ENCODE measurements at regions not wholly inside any gene's neighbourhood (a gene's known extent, or its start where the extent isn't known, plus 50 kb on each side); places are given as distances from the start of the nearest gene placed in this dataset.

GRCh38 chr20:10747019-10747418 lies 73.2 kb upstream of the JAG1 start:
- Histone ChIP-seq H3K27me3 (ENCODE audit: control insufficient read depth, insufficient read depth, low read length) (no peaks in the 10 kb centered on the region), H3K4me3 (ENCODE audit: low read depth, low read length) (no peak overlapping the region)
- no peak for DNase-seq (ENCODE audit: low read depth)

GRCh38 chr20:10749084-10749483 lies 75.3 kb upstream of the JAG1 start:
- DNase-seq (ENCODE audit: low read depth) = no peak
- Histone ChIP-seq H3K4me3 (ENCODE audit: low read depth, low read length) (no peak overlapping the region), H3K36me3 (ENCODE audit: control insufficient read depth, insufficient read depth, low read length) (no peaks in the 10 kb centered on the region), H3K27me3 (ENCODE audit: control insufficient read depth, insufficient read depth, low read length) (no peaks in the 10 kb centered on the region)
- TF ChIP-seq CTCF (IDR thresholded peaks at IDR 0.05; ENCODE audit: insufficient read depth, low read length, poor library complexity, severe bottlenecking) = no peak

More at GRCh38 chr20:10747019-10747418, 73.2 kb upstream of the JAG1 start:
- TF ChIP-seq CTCF (IDR thresholded peaks at IDR 0.05; ENCODE audit: insufficient read depth, low read length, poor library complexity, severe bottlenecking) = no peak
- no peaks in the 10 kb centered on the region for H3K36me3 ChIP-seq (ENCODE audit: control insufficient read depth, insufficient read depth, low read length)

GRCh38 chr20:10752206-10752605 lies 78.4 kb upstream of the JAG1 start:
- TF ChIP-seq CTCF (IDR thresholded peaks at IDR 0.05; ENCODE audit: insufficient read depth, low read length, poor library complexity, severe bottlenecking) = no peak

GRCh38 chr20:10754824-10755223 lies 81.0 kb upstream of the JAG1 start:
- H3K4me3 ChIP-seq (ENCODE audit: low read depth, low read length) = no peak overlapping the region
- no peaks in the 10 kb centered on the region for H3K36me3 ChIP-seq (ENCODE audit: control insufficient read depth, insufficient read depth, low read length)
- no peak for TF ChIP-seq CTCF (IDR thresholded peaks at IDR 0.05; ENCODE audit: insufficient read depth, low read length, poor library complexity, severe bottlenecking)
- H3K27me3 ChIP-seq (ENCODE audit: control insufficient read depth, insufficient read depth, low read length) = no peaks in the 10 kb centered on the region
- no peak for DNase-seq (ENCODE audit: low read depth)

More at GRCh38 chr20:10752206-10752605, 78.4 kb upstream of the JAG1 start:
- Histone ChIP-seq H3K4me3 (ENCODE audit: low read depth, low read length) (no peak overlapping the region), H3K36me3 (ENCODE audit: control insufficient read depth, insufficient read depth, low read length) (no peaks in the 10 kb centered on the region), H3K27me3 (ENCODE audit: control insufficient read depth, insufficient read depth, low read length) (no peaks in the 10 kb centered on the region)
- DNase-seq (ENCODE audit: low read depth) = no peak

- DNase-seq (ENCODE audit: low read depth) = no peak
- H3K36me3 ChIP-seq (ENCODE audit: control insufficient read depth, insufficient read depth, low read length) = no peaks in the 10 kb centered on the region
- no peak for TF ChIP-seq CTCF (IDR thresholded peaks at IDR 0.05; ENCODE audit: insufficient read depth, low read length, poor library complexity, severe bottlenecking)
- H3K27me3 ChIP-seq (ENCODE audit: control insufficient read depth, insufficient read depth, low read length) = no peaks in the 10 kb centered on the region
- H3K4me3 ChIP-seq (ENCODE audit: low read depth, low read length) = no peak overlapping the region
Observed at GRCh38 chr20:10758446-10758845, 84.6 kb upstream of the JAG1 start.

GRCh38 chr20:10761232-10761631 lies 87.4 kb upstream of the JAG1 start:
- Histone ChIP-seq H3K4me3 (ENCODE audit: low read depth, low read length) (no peak overlapping the region), H3K36me3 (ENCODE audit: control insufficient read depth, insufficient read depth, low read length) (no peaks in the 10 kb centered on the region), H3K27me3 (ENCODE audit: control insufficient read depth, insufficient read depth, low read length) (no peaks in the 10 kb centered on the region)
- no peak for DNase-seq (ENCODE audit: low read depth)
- TF ChIP-seq CTCF (IDR thresholded peaks at IDR 0.05; ENCODE audit: insufficient read depth, low read length, poor library complexity, severe bottlenecking) = no peak
